ENCODE measurements at regions not wholly inside any gene's neighbourhood (a gene's known extent, or its start where the extent isn't known, plus 50 kb on each side); places are given as distances from the start of the nearest gene placed in this dataset.

- Histone ChIP-seq H3F3A (replicated peaks; ENCODE audit: low read depth) (no peaks in the 10 kb centered on the region), H4K20me1 (replicated peaks; ENCODE audit: insufficient read depth) (no peaks in the 10 kb centered on the region), H3K79me2 (replicated peaks; ENCODE audit: insufficient read depth) (no peaks in the 10 kb centered on the region), H3K4me3 (no peak overlapping the region), H3K9me2 (ENCODE audit: insufficient read depth) (peaks cover 18% of the 10 kb centered on the region; the same call in 1 of the 2 replicates), H3K27ac (ENCODE audit: low read depth) (no peak overlapping the region), H3K4me1 (ENCODE audit: insufficient read depth) (no peaks in the 10 kb centered on the region), H2AFZ (no peak overlapping the region), H3K27me3 (ENCODE audit: insufficient read depth) (no peaks in the 10 kb centered on the region), H3K36me3 (ENCODE audit: insufficient read depth) (no peaks in the 10 kb centered on the region), H3K4me2 (no peak overlapping the region)
- no peak for DNase-seq (ENCODE audit: low spot score)
- Mint-ChIP-seq H3K36me3 (ENCODE audit: low read depth) (no peaks in the 10 kb centered on the region), H3K27me3 (ENCODE audit: insufficient read depth, low read depth, poor library complexity) (peaks cover 2% of the 10 kb centered on the region), H3K4me1 (no peaks in the 10 kb centered on the region), H3K9me3 (no peaks in the 10 kb centered on the region), H3K27ac (no peak overlapping the region), H3K4me3 (no peak overlapping the region)
- no peak for ATAC-seq
- TF ChIP-seq CTCF (conservative IDR thresholded peaks at IDR 0.05; ENCODE audit: low read depth in 2 of 2) (no peak), CREB1 (CRISPR knock-in tag; IDR thresholded peaks at IDR 0.05; ENCODE audit: low read depth) (no peak), REST (IDR thresholded peaks at IDR 0.05; ENCODE audit: unreplicated experiment) (no peak), ZNF114 (CRISPR knock-in tag; IDR thresholded peaks at IDR 0.05) (no peak), POLR2AphosphoS5 (IDR thresholded peaks at IDR 0.05; ENCODE audit: low read depth) (no peak), STAT1 (IDR thresholded peaks at IDR 0.05; ENCODE audit: unreplicated experiment) (no peak), EZH2 (IDR thresholded peaks at IDR 0.05; ENCODE audit: low read depth, unreplicated experiment) (no peak), EZH2phosphoT487 (IDR thresholded peaks at IDR 0.05; ENCODE audit: unreplicated experiment) (no peak), NANOG (IDR thresholded peaks at IDR 0.05; ENCODE audit: borderline replicate concordance) (no peak), ZNF462 (CRISPR knock-in tag; IDR thresholded peaks at IDR 0.05) (no peak), ETS1 (IDR thresholded peaks at IDR 0.05) (no peak), ZNF331 (CRISPR knock-in tag; IDR thresholded peaks at IDR 0.05; ENCODE audit: low read depth) (no peak), JUNB (IDR thresholded peaks at IDR 0.05; ENCODE audit: unreplicated experiment) (no peak)
These were observed 207.9 kb upstream of the ACVR2A start for GRCh38 chr2:147636886-147637285.

All from GM23338 (cell line).